ENCODE measurements at regions not wholly inside any gene's neighbourhood (a gene's known extent, or its start where the extent isn't known, plus 50 kb on each side); places are given as distances from the start of the nearest gene placed in this dataset.

DNA sequence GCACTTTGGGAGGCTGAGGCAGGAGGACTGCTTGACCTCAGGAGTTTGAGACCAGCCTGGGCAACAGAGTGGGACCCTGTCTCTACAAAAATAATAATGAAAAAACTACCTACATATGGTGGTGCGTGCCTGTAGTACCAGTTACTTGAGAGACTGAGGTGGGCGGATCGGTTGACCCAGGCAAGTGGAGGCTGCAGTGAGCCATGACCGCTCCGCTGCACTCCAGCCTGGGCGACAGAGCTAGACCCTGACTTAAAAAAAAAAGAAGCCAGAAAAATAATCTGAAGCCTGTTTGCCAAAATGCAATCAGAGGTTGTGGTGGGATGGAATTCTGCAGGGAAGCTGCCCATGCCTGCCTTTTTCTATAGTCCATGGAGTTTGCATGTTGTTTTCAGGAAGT lies 50.4 kb upstream of the GGTA1 start:
- no peak for DNase-seq

DNA sequence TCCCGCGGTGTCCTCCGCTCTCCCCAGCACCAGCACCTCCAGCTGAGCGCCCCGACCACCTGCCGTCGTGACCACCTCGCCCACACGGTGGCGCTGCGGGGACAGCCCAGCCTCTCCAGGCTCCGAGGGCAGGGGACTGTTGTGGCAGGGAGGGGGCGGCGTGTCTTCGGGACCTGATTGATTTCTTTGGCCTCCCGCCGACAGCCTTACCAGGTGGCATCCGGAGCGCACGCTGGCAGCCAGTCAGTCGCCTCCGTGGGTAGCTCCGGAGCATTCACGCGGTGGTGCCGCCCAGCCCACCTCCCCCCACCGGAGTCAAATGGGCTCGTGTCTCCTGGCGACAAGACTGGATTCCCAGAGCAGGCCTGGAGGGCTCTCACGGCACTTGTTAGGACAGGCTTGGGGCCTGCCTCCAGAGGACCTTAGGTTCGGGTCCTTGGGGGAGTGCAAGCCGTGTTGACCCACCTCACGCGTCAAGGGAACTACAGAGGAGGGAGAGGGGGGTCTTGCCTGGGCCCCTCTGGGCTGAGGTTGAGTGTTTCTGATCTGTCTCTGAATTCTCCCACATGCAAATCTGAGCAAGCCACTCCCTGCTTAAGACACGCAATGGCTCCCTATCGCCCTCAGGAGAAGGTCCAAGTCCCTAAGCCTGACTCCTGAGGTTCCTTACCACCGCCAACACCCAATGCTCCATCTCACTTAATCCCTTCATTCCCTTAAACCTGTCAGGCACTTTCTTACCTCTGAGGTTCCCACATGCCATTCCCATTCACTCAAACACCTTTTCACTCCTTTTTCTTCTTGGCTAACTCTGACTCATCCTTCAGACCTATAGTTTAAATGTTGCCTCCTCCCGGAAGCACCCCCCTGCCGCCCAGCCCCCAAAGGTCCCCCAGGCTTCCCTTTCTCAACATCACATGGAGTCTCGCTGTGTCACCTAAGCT lies 51.2 kb upstream of the GGTA1 start:
- peak; percentile 66 for DNase-seq

DNA sequence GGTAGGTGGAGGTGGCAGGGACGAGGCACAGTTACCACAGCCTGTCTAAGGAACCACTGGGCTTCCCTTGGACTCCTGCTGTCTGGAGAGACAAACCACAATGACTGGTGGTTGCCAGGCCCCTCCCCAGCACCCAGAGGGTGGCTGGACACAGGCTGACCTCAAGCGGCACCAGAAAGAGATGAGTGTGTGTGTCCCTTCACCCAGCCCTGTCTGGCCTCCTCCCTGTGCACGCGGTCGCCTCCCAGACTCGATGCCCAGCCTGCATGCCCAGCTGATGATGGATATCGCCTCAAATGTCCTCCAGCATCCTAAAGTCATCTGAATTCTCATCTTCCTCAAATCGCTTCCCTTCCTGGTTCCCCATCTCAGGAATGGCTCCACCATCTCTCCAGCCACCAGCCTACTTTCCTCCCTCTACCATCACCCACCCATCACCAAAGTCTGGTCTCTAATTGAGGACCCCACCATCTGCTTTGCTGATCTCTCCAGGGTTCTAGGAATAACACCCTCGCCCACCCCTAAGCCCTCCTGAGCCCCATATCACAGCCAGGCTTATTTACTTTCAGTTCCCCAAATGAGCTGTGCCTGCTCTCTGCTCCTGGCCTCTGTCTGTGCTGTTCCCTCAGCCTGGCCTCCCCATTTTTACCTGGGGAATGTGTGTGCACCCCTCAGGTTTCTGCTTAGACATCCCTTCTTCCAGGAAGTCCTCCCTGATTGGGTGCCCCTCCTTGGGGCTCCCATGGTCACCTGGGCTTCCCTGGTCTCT lies 52.5 kb upstream of the GGTA1 start:
- DNase-seq, result no peak

DNA sequence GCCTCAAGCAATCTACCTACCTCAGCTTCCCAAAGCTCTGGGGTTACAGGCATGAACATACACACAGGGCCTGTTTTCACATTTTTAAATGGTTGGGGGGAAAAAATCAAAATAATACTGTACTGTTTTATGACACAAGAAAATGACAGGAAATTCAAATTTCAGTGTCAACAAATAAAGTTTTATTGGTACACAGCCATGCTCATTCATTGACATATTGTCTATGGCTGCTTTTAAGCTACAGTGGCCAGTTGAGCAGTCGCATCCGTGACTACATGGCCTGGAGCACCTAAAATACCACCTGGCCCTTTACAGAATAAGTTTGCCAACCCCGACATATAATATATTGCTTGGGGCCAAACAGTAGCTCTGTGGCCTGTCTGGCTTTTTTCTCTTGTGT lies 56.4 kb upstream of the GGTA1 start:
- DNase-seq, result no peak

DNA sequence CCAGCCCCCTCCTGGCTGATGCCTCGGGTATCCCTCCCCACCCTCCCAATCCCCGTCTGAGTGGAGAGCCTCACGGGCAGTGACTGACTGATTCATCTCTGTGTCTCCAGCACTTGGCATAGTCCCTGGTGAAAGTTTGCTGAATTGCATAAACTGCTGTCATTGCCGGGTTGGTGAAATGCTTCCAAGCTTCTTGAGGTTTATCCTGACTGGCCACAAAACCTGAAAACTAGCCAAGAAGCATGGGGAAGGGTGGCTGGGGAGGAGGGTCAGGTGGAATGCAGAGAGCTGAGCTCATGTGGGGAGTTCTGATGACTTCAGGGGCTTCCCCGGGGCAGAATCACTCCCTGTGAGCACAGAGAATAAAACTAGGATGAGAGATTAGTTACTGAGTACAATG lies 56.9 kb upstream of the GGTA1 start:
- no peak for DNase-seq

DNA sequence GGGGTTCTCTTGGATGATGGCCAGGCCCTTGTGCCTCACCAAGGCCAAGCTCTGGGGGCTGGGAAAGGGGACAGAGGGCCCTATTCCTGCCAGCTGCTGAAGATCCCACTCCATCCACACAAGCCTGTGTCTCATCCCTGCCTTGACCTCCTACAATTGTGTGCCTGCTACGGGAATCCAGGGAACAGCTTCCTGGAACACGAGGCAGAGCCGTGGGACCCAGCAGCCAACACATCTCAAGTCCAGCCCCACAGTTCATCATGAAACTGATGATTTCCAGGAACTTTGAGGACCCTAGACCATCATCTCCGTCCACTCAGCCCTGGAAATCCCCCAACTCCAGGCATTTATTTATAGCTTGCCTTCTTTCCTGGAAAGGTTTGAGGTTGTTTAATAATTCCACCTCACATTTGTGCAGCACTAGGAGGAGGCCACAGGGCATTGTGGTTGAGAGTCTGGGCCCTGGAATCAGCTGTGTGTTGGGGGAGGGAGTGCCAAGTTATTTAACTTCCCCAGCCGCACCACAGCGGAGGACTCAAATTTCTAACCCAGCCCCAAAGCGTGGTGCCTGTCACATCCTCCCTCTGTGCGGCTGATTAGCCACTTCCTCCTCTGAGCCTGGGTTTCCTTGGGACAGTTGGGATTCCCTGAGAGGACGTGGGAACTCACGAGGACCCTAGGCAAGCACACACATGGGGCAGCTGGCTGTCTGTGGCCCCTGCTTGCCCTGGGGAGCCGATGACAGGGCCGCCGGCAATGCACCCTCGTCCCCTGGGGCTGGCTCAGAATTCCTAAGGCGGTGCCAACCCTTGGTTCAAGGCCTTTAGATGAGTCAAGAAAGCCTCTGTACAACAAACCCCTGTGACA lies 58.2 kb upstream of the GGTA1 start:
- no peak for DNase-seq

DNA sequence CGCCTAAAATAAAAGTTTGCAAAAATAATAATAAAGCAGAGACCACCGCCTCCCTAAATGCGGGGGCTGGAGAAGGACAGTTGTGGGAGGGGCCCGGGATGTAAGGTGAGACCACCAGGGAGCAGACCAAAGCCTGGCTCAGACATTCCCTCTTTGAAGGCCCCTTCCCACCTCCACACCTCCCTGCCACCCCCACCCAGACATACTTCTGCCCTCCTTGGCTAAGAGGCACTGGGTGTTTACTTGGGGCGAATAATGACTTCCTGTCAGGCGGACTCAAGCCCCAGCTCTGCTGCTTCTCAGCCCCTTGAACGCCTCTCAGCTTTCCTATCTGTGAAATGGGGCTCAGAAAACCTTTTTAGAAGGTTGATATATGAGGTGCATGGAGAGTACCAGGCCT lies 58.8 kb upstream of the GGTA1 start:
- DNase-seq, result no peak

DNA sequence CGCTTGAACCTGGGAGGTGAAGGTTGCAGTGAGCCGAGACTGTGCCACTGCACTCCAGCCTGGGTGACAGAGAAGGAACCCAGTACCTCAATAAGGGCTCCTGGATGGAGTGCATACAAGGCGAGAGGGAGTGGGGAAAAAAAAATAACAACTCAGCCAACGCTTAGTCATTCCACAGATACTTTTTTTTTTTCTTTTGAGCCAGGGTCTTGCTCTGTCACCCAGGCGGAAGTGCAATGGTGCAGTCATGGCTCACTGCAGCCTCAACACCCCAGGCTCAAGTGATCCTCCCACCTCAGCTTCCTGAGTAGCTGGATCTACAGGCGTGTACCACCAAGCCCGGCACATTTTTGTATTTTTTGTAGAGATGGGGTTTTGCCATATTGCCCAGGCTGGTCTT lies 59.5 kb upstream of the GGTA1 start:
- DNase-seq, result no peak

DNA sequence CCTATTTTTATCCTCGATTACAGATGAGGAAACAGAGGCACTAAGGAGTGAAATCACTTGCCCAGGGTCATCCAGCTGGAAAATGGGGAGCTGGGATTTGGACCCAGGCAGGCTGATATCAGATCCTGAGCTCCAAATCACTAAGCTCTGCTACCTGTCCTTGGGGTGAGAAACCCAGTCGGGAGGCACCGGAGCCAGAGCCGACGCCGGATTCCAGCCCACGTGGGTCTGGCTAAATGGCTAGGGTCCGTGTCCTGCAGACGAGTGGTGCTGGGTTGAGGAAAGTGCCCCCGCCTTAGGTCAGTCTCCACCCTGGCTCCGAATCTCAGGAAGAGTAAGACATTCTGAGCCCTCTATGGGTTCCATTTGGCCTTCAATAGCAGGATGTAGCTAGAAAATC lies 61.3 kb upstream of the GGTA1 start:
- DNase-seq, result no peak

DNA sequence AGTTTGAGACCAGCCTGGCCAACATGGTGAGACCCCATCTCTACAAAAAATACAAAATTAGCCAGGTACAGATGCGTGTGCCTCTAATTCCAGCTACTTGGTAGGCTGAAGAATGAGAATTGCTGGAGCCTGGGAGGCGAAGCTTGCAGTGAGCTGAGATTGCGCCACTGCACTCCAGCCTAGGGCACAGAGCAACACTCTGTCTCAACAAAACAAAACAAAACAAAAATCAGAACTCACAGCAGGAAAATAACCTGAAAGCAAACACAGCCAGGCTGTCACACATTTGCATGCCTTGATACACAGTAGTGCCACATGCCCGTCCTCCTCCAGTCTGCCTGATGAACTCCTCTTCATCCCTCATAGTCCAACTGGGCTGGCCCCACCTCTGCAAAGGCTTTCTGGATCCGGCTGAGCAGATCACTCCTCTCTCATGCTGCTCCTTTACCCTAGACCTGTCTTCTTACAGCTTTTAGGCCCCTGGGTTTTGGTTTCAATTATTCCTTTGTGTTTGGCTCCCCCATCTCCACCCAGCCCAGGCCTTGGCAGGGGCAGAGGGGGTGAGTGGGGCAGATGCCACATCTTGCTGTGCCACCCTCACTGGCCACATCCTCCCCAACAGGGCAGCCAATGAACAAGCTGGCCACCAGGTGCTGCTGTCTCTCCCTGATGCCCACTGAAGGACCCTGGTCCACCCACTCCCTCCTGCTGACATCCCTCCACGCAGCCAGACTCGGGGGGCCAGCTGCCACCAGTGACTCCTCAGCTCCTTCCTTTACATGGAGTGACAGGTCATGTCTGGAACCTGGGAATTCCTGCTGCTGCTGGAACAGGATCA lies 62.0 kb upstream of the GGTA1 start:
- no peak for DNase-seq

DNA sequence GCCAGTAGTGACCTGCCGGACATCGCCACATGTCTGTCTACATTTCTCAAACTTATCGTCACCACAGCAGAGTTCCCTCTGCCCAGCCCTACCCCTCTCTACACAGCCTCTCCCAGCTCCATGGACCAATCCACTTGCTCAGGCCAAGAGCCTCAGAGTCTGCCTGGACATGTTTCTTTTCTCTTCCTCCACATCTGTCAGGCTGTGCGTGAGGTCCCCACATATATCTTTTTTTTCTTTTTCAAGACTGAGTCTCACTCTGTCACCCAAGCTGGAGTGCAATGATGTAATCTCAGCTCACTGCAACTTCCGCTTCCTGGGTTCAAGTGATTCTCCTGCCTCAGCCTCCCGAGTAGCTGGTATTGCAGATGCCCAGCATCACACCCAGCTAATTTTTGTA lies 62.7 kb upstream of the GGTA1 start:
- no peak for DNase-seq

DNA sequence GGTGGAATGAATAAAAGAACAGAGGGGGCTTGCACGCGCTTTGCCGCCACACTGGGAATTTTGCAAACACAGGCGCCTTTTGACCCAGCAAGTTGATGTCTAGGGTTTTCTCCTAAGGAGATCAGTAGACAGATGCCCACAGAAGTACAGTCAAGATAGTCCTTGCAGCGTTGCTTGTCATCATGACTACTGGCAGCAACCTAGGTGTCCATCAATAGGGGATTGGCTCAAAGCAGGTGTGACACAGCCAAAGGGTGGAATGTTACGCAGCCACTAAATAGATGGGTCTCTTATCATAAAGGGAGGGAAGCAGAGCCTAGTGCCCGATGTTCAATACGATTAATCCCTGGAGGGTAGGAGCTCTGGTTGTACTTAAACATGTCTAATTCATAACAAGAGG lies 63.8 kb upstream of the GGTA1 start:
- DNase-seq, result no peak

DNA sequence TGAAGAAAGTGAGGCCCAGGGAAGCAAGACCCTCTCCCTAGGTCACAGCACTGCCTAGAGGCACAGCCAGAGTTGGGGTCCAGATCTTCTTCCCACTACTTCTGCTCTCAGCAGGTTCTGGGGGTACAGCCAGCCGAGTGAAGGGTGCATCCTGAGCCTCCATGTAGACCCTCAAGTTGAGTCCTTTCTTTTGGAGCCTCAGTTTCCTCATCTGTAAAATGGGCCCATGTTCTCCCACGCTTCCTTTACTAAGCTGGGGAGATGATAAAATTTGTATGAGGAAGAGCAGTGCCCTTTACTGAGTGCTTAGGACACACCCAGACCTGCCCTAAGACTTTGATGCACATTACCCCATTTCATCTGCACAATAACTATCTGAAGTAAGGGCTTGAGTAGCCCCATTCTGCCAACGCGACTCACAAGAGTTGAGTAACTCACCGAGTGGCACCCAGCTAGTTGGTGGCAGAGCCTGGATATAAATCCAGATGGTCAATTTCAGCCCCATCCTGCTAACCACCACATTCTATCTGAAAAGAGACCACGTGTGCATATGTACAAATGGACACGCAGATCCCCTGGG lies 64.3 kb upstream of the GGTA1 start:
- no peak for DNase-seq

DNA sequence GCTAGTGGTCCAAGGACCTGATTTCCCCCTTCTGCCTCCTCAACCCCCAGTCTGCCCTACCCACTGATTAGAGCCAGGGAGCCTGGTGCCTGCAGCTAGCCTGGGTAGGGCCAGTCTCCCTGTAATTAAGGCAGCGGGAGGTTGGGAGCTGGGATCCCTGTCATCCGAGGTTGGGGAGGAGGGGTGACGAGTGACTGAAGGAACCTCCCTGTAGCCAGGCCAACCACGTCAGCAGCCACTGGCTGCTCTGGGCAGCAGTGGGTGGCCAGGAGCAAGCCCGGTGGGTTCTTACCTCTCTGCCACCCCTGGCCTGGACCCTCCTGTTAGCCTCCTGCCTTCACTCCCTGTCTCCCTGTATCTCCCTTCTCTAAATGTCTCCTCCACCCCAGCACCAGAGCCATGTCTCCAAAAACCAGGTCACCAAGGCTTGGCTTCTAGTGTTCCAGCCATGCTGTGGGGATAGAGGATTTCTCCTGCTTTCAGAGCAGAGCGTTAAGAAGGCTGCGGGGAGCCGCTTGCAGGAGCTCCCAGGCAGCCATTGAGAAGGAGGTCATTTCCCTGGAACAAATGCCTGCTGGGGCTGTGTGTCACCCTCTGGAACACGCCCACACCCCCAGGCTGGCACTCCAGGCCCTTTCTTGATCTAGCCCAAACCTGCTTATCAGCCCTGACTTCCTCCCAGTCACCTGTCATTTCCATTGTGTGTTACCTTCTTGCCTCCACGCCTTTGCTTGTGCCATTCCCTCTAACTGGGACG lies 65.0 kb upstream of the GGTA1 start:
- DNase-seq, result no peak

DNA sequence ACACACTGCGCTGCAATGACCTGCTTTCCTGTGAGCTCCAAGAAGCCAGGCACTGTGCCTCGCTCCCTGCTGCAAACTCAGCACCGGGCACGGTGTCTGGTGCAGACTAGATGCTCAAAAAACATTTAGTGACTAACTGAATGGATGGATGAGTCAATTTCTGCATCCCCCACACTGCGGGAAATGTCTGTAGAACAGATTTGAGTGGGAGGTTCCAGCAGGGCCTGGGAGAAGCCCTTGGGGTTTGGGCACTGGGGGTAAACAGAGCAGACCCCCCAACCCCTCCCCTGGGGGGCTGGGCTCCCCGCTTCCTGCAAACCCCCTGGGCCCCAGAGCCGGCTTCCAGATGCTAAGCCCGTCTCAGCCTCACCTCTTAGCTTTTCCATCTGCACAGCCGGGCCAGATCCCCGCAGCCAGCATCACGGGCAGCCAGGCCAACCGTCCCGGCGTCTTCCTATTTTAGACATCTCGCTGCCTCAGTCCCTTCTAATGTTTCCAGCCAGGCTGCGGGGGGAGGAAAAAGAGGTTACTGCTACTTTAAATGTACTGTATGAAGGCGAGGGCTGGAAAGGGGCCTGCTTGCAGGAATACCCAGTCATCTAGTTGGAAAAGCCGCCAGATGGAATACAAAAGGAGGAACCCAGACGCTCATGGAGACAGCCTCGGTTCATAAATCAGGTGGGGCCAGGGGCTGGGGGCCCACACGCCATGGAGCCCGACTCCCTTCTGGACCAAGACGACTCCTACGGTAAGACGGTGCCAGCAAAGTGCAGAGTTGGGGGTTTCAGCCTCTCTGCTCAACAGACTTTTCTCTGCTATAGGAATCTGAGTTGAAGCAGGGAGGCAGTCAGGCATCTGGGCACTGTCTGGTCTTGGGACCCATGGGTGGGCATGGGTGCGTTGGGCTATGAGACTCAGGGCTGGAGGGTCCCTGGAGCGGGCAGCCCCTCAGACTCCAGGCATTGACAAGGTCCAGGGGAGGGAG lies 67.1 kb upstream of the GGTA1 start:
- DNase-seq, result no peak

DNA sequence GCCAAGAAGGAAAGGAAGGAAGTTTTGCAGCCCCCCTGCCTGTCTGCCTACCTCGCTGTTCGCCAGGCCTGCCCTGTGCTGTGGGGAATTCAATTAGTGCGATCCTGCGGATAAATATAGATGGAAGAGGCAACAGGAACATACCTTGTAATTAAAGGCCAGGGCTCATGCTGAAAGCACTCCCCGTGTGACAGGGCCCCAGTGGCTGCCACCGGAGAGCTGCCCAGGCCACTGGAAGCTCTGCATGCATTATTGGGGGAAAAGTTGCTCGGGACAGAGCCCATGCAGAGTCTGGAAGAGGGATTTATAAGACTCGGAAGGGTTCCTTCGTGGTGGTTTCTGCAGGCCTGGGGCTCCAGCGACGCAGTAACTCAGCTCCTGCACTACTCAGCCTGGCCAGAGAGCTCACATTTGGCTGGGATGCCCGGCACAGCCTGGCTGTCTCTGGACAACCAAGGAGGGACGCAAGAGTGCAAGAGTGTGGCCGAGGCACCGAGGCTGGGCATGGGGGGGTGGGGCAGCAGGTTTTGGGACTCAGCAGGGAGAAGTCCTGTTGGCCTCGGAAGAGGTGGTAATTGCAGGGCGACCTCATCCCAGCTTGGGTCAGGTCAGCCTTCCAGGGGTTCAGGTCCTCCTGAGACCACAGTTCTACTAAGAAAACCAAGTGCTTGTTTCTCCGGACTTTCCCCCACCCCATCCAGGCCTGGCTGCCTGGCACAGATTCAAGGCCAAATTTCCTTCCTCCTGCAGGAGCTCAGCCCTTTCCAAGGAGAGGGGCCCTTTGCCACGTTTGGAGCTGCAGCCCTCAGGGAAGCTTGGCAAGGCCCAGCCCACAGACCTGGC lies 68.1 kb upstream of the GGTA1 start:
- no peak for DNase-seq

DNA sequence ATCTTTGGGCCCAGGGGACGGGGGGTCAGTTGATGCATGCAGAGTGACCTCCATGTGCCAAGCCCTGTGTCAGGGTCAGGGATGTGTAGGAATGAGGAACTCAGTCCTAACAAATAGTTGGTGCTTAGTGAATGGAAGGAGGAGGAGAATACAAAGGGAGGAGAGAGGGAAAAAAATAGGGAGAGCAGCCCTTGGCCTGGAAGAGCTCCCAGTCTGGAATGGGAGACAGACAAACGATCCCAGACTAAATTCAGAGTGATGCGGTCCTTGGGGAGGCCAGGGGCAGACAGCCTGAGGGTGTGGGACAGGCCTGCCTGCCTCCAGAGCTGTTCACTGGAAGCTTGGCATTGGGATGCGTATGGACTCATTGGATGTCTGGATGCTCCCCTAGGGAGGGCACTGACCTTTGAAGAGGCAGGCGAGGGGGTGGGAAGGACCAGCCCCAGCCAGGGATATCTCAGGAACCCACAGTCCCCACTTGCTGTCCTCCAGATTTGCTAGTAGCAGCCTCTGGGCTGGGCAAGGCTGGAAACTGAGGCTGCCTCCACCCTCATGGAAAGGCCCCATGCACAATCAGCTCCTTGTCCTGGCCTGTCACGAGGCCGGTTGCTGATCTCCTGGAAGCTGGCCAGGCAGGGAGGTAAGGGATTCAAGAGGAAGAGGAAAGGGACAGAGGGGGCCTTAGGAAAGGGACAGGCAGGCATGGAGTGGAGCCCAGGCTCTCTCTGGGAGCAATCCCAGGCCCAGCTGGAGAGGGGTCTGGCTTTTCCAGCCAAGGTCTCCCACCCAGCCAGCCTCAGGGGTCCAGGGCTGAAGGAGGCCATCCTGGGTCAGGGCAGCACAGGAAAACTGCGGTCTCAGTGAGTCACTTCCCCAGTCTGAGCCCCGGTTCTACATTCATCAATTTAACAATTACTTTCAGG lies 69.0 kb upstream of the GGTA1 start:
- DNase-seq, result no peak

DNA sequence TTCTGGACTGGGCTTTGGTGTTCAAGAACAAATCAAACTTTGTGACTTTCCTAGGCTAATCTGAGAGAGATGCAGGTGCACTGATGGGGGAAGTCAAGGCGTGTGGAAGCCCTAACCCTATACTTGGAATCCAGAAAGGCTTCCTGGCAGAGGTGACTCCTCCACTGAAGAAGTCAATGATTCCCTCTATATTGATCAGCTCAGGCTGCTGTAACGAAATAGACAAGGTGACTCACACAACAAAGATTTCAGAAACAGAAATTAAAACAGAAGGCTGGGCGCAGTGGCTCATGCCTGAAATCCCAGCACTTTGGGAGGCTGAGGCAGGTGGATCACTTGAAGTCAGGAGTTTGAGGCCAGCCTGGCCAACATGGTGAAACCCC lies 69.6 kb upstream of the GGTA1 start:
- no peak for DNase-seq

All from CD4-positive, alpha-beta T cell treated with Interleukin-6 for 4 hours (primary cell).